GM23248 (cell line): ENCODE measurements at regions not wholly inside any gene's neighbourhood (a gene's known extent, or its start where the extent isn't known, plus 50 kb on each side); places are given as distances from the start of the nearest gene placed in this dataset.

Source experiments
- EZH2 ChIP-seq: fragments of 200-600 bp; sonication (generic); IDR thresholded peaks from 2 replicates; pipeline ENCODE4 v1.6.1; 2018; ENCODE audit warnings: antibody characterized with exemption, mild to moderate bottlenecking; ENCODE audit not compliant: insufficient read depth, poor library complexity, severe bottlenecking
- EZH2phosphoT487 ChIP-seq: fragments of 200-600 bp; sonication (generic); IDR thresholded peaks from 2 replicates; pipeline ENCODE4 v1.6.1; 2018; ENCODE audit warnings: antibody characterized with exemption, moderate library complexity, mild to moderate bottlenecking, low read depth; ENCODE audit not compliant: insufficient read depth

DNA sequence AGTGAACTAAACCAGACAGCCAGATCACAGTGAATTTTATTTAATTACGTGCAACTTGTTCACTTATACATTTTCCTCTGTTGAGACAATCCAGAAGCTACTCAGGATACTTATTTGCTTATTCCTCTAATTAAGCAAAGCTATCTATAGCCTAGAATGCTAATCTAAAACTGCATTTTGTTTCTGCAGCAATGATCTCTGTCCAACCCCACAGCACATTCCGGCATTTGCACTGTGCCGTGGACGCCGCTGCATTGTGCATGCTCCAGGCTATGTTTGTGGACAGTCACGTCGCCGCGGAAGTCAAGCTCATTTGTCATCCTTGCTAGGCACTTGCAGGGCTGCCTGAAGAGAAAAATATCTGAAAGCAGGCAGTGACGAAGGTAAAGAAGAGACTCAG lies 406.9 kb downstream of the RFC3 start:
- no peak for TF ChIP-seq EZH2
- TF ChIP-seq EZH2phosphoT487: no peak
